GM19025 (cell line): ENCODE measurements at regions not wholly inside any gene's neighbourhood (a gene's known extent, or its start where the extent isn't known, plus 50 kb on each side); places are given as distances from the start of the nearest gene placed in this dataset.
"Not testable (repeated sequence)": the region's sequence is repeated elsewhere in the genome, so short reads cannot be mapped to it uniquely, and the experiment has no call there.

Source experiments
- ATAC-seq: cut with Tn5 transposase; IDR thresholded peaks from one replicate; pipeline ENCODE4 v1.9.1; 2021; ENCODE audit warnings: mild to moderate bottlenecking, low read depth, moderate library complexity; ENCODE audit not compliant: unreplicated experiment

DNA sequence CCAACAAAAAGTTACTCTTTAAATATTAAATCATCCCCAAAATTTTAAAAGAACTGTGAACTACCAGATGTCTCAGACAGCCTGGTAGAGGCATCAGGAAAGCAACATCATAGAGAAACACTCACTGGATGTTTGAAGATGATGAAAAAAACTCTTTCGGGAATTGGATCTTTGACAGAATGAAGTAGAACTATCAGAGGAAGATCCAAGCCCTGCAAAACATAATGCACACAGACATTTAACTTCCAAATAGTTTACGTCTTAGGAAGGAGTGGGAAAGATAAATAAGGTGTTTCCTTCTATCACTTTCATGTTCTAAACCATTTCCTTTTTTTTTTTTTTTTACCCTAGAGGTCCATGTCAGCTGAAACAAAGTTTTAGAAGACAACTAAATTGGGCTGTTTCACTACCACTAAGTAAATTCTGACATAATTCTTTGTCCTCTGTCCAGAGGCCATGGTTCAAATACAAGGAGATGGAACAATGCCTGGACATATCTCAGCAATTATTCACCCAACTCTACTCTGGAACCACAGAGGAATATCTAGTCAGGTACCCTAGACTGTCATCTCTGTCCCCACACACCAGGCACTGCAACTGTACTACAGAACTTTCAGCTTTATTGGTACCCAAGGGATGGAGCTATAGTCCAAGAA is 217.7 kb upstream of the INTU start:
- no peak for ATAC-seq

DNA sequence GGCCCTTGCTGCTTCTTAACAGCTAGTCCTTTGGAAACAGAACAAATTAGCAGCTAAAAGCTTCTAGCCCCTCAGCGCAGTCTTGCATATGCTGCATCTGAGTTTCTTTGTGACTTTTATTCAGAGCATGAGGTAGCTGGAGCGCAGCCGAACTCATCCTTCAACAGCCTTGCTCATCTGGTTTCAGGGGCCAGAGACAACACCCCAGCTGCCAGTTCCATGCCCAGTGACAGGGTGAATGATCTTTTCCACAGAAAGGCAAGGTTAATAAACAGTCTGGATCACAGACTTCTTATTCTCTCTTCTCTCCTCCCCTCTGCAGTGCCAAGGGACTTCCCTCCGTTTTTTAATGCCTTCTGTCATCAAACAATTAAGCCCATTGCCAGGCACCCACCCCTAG is 216.6 kb upstream of the INTU start:
- ATAC-seq = no peak

DNA sequence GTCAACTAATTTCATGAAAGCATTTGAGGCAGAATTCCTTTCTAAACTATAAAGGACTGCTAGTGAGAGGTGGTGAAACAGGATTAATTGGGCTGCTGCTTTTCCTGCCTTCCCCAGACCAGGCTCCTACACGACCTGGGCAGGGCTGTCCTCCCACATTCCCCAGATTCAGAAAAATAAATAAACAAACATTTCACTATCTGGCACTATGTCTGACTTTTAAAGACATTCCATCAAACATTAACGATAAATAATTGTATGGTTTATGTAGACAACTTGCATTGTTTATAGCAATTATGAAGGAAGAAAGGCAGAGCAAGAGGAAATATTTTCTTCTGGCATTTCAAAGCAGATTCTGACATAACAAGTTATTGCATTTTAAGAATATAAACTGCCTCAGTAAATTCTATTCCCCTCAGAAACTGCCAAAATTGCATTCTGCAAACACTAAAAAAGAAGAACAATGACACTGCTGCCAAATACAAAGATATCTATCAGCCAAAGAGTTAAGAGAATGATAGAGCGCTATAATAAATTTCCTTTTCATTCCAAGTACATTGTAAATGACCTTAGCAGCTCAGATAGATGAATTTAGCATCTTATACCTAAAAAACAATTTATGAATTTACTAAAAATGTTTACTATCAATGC is 214.7 kb upstream of the INTU start:
- no peak for ATAC-seq

GRCh38 chr4:127419431-127419830 is 213.3 kb upstream of the INTU start:
- no peak for ATAC-seq

- no peak for ATAC-seq
Observed at GRCh38 chr4:127421437-127421836, 211.3 kb upstream of the INTU start.

- no peak for ATAC-seq
Observed at GRCh38 chr4:127425202-127425845, 207.4 kb upstream of the INTU start.

DNA sequence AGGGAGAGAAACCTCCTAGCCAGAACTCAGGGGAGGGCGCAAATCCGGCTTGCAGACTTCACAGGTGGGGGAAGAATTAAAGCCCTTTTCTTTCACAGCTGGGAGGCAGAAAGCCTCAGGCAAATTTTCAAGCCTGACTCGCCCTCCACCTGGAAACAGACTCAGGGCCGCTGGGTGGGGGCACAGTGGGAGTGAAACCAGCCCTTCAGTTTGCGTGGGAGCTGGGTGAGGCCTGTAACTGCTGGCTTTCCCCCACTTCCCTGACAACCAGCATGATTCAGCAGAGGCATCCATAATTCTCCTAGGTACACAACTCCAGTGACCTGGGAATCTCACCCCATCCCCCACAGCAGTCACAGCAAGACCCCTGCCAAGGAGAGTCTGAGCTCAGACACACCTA is 206.9 kb upstream of the INTU start:
- ATAC-seq = no peak

GRCh38 chr4:127441571-127441970 is 191.2 kb upstream of the INTU start:
- no peak for ATAC-seq

DNA sequence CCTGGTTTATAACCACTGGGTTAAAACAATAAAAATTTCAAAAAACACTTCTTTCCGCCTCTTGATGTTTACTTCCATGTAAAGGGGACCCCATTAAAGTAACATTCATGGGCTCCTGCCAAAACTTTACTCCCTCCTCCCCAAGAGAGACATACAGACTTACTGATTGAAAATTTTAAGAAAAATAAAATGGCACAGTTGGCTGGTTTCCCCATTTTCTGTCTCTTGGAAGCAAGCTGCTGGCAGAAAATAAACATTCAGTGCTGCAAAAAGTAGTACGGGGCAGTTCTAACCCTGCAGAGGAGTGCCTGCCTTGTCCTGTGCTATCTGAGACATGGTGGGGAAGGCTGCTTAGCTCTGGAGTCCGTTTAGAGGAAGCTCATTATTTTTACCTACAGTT is 187.3 kb upstream of the INTU start:
- no peak for ATAC-seq

DNA sequence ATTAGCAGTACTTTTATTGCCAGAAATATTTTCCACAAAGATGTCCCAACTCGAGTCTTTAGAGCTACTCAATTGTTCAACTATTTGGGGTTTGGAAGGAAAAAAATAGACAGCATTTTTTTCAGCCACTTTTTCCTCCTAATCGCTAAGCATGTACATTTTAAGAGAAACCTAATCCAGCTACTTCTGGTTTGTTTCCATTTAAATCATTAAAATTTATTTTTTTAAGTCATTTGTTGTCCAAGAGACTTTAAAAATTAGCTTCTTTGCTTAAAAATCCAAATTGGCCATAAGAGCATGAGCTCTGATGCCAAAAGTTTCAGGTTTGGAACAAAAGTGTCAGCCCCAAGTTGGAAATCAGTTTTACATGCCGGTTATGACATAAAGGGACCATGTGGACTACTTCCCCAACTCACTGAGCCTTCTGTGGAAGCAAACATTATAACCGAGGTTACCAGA is 186.3 kb upstream of the INTU start:
- ATAC-seq = no peak

- ATAC-seq = no peak
Observed at GRCh38 chr4:127448986-127449385, 183.8 kb upstream of the INTU start.

DNA sequence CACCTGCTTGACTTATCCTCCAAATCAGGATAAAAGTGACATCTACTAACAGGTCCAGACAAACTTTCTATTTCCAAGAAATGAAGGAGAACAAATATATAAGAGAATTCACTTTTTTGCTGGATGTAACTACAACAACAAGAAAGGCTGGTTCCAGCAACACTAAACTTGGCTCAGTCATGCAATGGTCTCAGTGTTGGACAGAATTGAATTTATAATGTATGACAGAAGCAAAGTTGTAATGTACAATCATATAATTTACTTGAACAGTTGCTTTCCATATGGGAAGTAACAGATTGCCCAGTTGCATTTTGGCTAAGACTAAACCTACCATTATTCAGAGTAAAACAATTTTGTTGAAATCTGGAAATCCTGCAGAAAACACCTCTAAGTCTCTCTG is 183.3 kb upstream of the INTU start:
- ATAC-seq = no peak

DNA sequence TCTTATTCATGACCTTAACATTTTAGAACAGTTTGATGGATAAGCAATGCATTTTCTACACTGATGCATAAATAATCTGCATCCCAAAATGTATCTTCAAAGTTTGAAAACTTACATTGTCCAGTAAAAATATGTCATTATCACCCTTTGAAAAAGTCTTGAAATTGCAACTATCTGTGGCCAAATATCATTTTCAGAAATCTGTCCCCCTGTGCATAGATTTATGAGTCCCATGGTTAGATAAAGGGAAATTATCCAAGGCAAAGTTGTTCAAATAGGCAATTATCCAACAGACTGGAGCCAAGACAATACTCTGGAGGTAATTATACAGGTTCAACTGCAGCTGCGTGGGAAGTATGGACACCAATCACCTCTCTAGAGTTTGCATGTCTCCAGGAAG is 182.5 kb upstream of the INTU start:
- no peak for ATAC-seq

GRCh38 chr4:127463883-127464282 is 168.9 kb upstream of the INTU start:
- ATAC-seq = no peak

- ATAC-seq = no peak
Observed at GRCh38 chr4:127469542-127469941, 163.2 kb upstream of the INTU start.

DNA sequence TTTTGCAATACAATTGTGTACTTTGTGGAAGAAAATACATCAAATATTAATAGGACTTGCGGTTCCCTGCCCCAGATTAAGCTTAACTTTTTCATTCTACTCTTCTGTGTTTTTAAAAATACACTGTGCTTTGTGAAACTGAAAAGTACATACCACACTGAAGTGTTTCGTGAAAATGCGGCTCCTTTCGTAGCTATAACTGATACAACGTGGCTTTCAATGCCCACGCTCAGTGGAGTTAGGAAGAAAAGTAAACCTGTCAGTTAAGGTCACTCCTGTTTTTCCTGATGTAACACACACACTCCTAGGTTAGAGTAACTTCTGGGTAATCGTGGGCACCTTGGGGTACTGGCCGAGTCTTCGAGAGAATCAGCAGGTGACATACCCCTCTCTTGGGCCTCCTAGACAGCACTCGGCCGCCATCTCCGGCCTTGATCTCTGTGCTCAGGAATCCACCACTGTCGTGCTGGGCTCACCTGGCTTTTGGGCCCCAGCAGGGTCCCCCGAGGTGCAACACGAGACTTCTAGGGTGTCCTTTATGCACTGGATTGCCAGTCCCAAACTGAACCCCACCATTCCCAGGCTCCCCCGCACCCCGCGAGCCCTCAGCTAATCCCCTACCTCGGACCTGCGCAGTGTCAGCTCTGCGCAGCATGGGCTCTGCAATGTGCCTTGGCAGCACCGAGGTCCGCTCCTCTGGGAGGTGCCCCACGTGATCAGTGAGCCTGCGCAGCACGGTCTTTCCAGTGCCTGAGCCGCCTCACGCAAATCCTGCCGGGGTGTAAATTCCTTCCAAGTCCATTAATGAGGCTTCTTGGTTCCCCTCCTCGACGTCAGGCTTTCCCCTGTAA is 162.6 kb upstream of the INTU start:
- ATAC-seq = no peak

- ATAC-seq = not testable (repeated sequence)
Observed at GRCh38 chr4:127478271-127478670, 154.5 kb upstream of the INTU start.

- no peak for ATAC-seq
Observed at GRCh38 chr4:127479031-127479622, 153.6 kb upstream of the INTU start.

GRCh38 chr4:127482049-127482448 is 150.7 kb upstream of the INTU start:
- no peak for ATAC-seq

DNA sequence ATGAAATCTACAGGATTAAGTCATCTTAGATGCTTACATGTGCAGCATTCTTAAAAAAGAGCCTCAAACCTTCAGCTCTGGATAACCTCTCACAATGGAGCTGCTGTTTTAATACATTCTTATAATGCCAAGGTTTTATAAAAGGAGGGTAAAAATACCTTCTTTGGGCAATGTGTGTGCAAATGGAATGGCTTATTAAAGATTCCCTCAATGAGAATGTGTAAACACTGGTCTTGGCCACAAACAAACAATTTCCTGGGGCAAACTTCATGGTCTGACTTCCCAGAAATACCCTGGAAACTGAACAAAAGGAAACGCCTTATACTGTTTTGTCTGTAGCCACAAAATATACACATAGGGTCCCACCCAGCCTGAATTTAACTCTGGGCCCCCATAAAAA is 148.6 kb upstream of the INTU start:
- no peak for ATAC-seq

- ATAC-seq = no peak
Observed at GRCh38 chr4:127486248-127486647, 146.5 kb upstream of the INTU start.
